PC-3 (cell line): ENCODE measurements at regions not wholly inside any gene's neighbourhood (a gene's known extent, or its start where the extent isn't known, plus 50 kb on each side); places are given as distances from the start of the nearest gene placed in this dataset.
A peak's percentile ranks its signal among the peaks of the same experiment; 100 is the strongest.

Experiments used
- ATAC-seq: fragments of 200-7000 bp; cut with Tn5 transposase; 2 replicates; pipeline ENCODE4 v1.9.1; 2020; ENCODE audit warnings: mild to moderate bottlenecking, moderate library complexity
- BruUV-seq: library from RNA; stranded (reverse); fragments of 400-500 nt; replicated peaks from 2 replicates; lab custom pipeline; 2021; lab: Mats Ljungman, UMichigan
- CTCF ChIA-PET: fragments of 300-600 bp; sonication (Branson Sonifier 250); formaldehyde crosslinking; loops from one replicate; lab custom pipeline; 2022; ENCODE audit warnings: antibody characterized with exemption; lab: Charles Lee
- POLR2A ChIA-PET: fragments of 300-600 bp; sonication (Branson Sonifier 250); formaldehyde crosslinking; loops from one replicate; lab custom pipeline; 2022; ENCODE audit warnings: antibody characterized with exemption; ENCODE audit not compliant: unreplicated experiment; lab: Charles Lee
- DNase-seq: peaks from one replicate; pipeline ENCODE4 v3.0.0-alpha.2; 2015
- H2AFZ ChIP-seq: fragments of 300-600 bp; sonication (generic); 2 replicates; pipeline ENCODE4 v1.6.0; 2016; ENCODE audit warnings: antibody characterized with exemption, low read length
- H3F3A ChIP-seq: fragments of 300-600 bp; sonication (generic); one replicate; pipeline ENCODE4 v1.6.0; 2017; ENCODE audit warnings: antibody characterized with exemption, low read length, control low read depth, mild to moderate bottlenecking; ENCODE audit not compliant: unreplicated experiment
- H3K27ac ChIP-seq: fragments of 300-600 bp; sonication (generic); 2 replicates; pipeline ENCODE4 v1.5.1; 2016; ENCODE audit warnings: mild to moderate bottlenecking, low read length
- H3K27me3 ChIP-seq: fragments of 300-600 bp; sonication (generic); 2 replicates; pipeline ENCODE4 v1.6.1; 2016; ENCODE audit warnings: low read length, mixed read lengths
- H3K36me3 ChIP-seq: fragments of 300-600 bp; sonication (generic); 2 replicates; pipeline ENCODE4 v1.6.1; 2016; ENCODE audit warnings: low read depth, mixed run types, low read length, mixed read lengths
- H3K4me1 ChIP-seq: fragments of 300-600 bp; sonication (generic); 2 replicates; pipeline ENCODE4 v1.5.1; 2016; ENCODE audit warnings: low read length; ENCODE audit not compliant: insufficient read depth
- H3K4me2 ChIP-seq: fragments of 300-600 bp; sonication (generic); 2 replicates; pipeline ENCODE4 v1.6.0; 2016; ENCODE audit warnings: low read length
- H3K4me3 ChIP-seq: fragments of 300-600 bp; sonication (generic); 2 replicates; pipeline ENCODE4 v1.5.1; 2016; ENCODE audit warnings: mild to moderate bottlenecking, low read length, mixed read lengths
- H3K79me2 ChIP-seq: fragments of 300-600 bp; sonication (generic); 2 replicates; pipeline ENCODE4 v1.6.1; 2017; ENCODE audit warnings: low read length, mixed read lengths
- H3K9ac ChIP-seq: fragments of 300-600 bp; sonication (generic); 2 replicates; pipeline ENCODE4 v1.6.0; 2016; ENCODE audit warnings: mild to moderate bottlenecking, low read length
- H3K9me2 ChIP-seq: fragments of 300-600 bp; sonication (generic); replicated peaks from 2 replicates; pipeline ENCODE4 v1.6.1; 2016; ENCODE audit warnings: mixed run types, low read length, mixed read lengths
- H3K9me3 ChIP-seq: fragments of 300-600 bp; sonication (generic); 2 replicates; pipeline ENCODE4 v1.6.1; 2016; ENCODE audit warnings: low read length, mixed read lengths
- H4K20me1 ChIP-seq: fragments of 300-600 bp; sonication (generic); 2 replicates; pipeline ENCODE4 v1.6.1; 2016; ENCODE audit warnings: low read length, mixed read lengths
- EZH2 ChIP-seq: fragments of 300-600 bp; sonication (generic); IDR thresholded peaks from one replicate; pipeline ENCODE4 v1.6.1; 2017; ENCODE audit warnings: antibody characterized with exemption, mild to moderate bottlenecking, low read length; ENCODE audit not compliant: unreplicated experiment
- EZH2phosphoT487 ChIP-seq: fragments of 300-600 bp; sonication (generic); IDR thresholded peaks from 2 replicates; pipeline ENCODE4 v1.6.1; 2018; ENCODE audit warnings: mild to moderate bottlenecking, antibody characterized with exemption, low read length, borderline replicate concordance
- intact Hi-C: fragments of 100-400 bp; cut with micrococcal nuclease; formaldehyde crosslinking; loops from 2 replicates; pipeline ENCODE4 v1.9.0; 2023
- TF ChIP-seq, protein P1 (sequence below): fragments of 300-600 bp; sonication (generic); conservative IDR thresholded peaks from 2 replicates; pipeline ENCODE4 v1.5.1; 2017; ENCODE audit warnings: antibody characterized with exemption, low read depth, mild to moderate bottlenecking, low read length

DNA sequence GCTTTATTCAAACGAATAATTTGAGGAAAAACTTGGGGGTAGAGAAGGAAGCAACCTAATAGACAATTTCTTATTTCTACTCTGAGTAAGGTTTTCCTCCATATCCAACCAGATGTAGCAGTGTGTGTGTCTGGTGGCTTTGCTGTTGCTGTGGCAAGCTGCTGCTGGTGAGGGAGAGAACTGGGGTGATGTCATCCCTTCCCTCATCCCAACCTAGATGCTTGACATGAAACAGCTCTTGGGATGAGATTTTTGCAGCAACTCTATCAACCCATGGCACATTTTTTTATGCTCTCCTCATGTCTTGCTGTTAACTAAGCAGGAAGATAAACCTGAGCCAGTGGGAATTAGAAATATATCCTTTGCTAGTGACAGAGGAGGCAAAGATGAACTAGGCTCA, 135.8 kb downstream of the PCSK1 start:
- POLR2A ChIA-PET, result no interaction called here
- H3K4me2 ChIP-seq, result no peak overlapping the region
- H3K27me3 ChIP-seq, result no peaks in the 10 kb centered on the region
- no peaks in the 10 kb centered on the region for H3K9me2 ChIP-seq
- CTCF ChIA-PET, result no interaction called here
- no peak overlapping the region for H2AFZ ChIP-seq
- no peak overlapping the region for H3K4me3 ChIP-seq
- no peaks in the 10 kb centered on the region for H3K9me3 ChIP-seq
- DNase-seq, result no peak
- no peaks in the 10 kb centered on the region for H3K36me3 ChIP-seq
- H3K27ac ChIP-seq, result no peak overlapping the region
- intact Hi-C loops, result no loop called here
- no peaks in the 10 kb centered on the region for H3K79me2 ChIP-seq
- H3K9ac ChIP-seq, result no peak overlapping the region
- no peak for TF ChIP-seq EZH2
- TF ChIP-seq EZH2phosphoT487, result no peak
- TF ChIP-seq, protein P1, sequence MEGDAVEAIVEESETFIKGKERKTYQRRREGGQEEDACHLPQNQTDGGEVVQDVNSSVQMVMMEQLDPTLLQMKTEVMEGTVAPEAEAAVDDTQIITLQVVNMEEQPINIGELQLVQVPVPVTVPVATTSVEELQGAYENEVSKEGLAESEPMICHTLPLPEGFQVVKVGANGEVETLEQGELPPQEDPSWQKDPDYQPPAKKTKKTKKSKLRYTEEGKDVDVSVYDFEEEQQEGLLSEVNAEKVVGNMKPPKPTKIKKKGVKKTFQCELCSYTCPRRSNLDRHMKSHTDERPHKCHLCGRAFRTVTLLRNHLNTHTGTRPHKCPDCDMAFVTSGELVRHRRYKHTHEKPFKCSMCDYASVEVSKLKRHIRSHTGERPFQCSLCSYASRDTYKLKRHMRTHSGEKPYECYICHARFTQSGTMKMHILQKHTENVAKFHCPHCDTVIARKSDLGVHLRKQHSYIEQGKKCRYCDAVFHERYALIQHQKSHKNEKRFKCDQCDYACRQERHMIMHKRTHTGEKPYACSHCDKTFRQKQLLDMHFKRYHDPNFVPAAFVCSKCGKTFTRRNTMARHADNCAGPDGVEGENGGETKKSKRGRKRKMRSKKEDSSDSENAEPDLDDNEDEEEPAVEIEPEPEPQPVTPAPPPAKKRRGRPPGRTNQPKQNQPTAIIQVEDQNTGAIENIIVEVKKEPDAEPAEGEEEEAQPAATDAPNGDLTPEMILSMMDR, result no peak
- no peaks in the 10 kb centered on the region for H4K20me1 ChIP-seq
- ATAC-seq, result no peak
- H3K4me1 ChIP-seq, result peaks cover 10% of the 10 kb centered on the region
- no peaks in the 10 kb centered on the region for H3F3A ChIP-seq
- BruUV-seq, result no TSS peak

DNA sequence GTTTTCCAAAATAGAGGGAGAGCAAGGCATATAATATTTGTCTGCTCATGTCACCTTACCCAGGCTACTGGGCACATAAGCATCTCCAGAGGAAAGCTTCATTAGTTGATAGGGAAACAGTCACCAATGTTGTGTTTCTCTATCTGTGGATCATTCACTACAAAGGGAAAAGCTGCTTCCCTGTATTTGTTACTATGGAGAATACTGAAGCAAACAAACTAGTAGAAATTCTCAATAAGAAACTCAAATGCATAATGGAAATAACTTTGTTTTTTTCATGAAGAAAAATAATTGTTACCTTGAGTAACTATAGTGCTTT, 138.2 kb downstream of the PCSK1 start:
- no peak overlapping the region for H3K27ac ChIP-seq
- no peak for DNase-seq
- H4K20me1 ChIP-seq, result no peaks in the 10 kb centered on the region
- H3K9me2 ChIP-seq, result no peaks in the 10 kb centered on the region
- CTCF ChIA-PET, result interaction anchor here (0.6 kb wide), 1 partner anchor 35 kb away, joined by 4 read pairs; no protein-coding TSS in a partner anchor
- H3K4me1 ChIP-seq, result peaks cover 10% of the 10 kb centered on the region
- H3K79me2 ChIP-seq, result no peaks in the 10 kb centered on the region
- no peaks in the 10 kb centered on the region for H3K27me3 ChIP-seq
- H3K4me2 ChIP-seq, result 0 out of 2 replicates have a peak overlapping the region, but pooled peaks have one; percentile 54
- no peak for ATAC-seq
- TF ChIP-seq EZH2phosphoT487, result no peak
- TF ChIP-seq, protein P1, result no peak
- no TSS peak for BruUV-seq
- no peak overlapping the region for H3K4me3 ChIP-seq
- H2AFZ ChIP-seq, result no peak overlapping the region
- POLR2A ChIA-PET, result no interaction called here
- no peaks in the 10 kb centered on the region for H3K9me3 ChIP-seq
- intact Hi-C loops, result no loop called here
- no peak overlapping the region for H3K9ac ChIP-seq
- no peaks in the 10 kb centered on the region for H3F3A ChIP-seq
- H3K36me3 ChIP-seq, result no peaks in the 10 kb centered on the region

GRCh38 chr5:96293966-96294883, 138.8 kb downstream of the PCSK1 start:
- intact Hi-C loops, result no loop called here

More at GRCh38 chr5:96293966-96294883, 138.8 kb downstream of the PCSK1 start:
- peak overlapping the region; percentile 68 for H3K27ac ChIP-seq
- ChIA-PET POLR2A (interaction anchor here (0.5 kb wide), 2 partner anchors 30 to 514 kb away, joined by 3 to 24 read pairs; no protein-coding TSS in a partner anchor), CTCF (interaction anchor here (0.6 kb wide), 2 partner anchors 36 to 229 kb away, joined by 4 to 7 read pairs; no protein-coding TSS in a partner anchor)
- no peak overlapping the region for H2AFZ ChIP-seq
- ATAC-seq (peak; percentile 89), DNase-seq (peak; percentile 61)
- TF ChIP-seq EZH2phosphoT487 (no peak), EZH2 (no peak)
- TF ChIP-seq, protein P1, result no peak
- H3K9me2 ChIP-seq, result no peaks in the 10 kb centered on the region
- no peaks in the 10 kb centered on the region for H3F3A ChIP-seq
- no peak overlapping the region for H3K4me3 ChIP-seq
- no peaks in the 10 kb centered on the region for H3K9me3 ChIP-seq
- H3K9ac ChIP-seq, result no peak overlapping the region
- H3K4me2 ChIP-seq, result peak overlapping the region; percentile 54
- H3K79me2 ChIP-seq, result no peaks in the 10 kb centered on the region
- no TSS peak for BruUV-seq
- H3K27me3 ChIP-seq, result no peaks in the 10 kb centered on the region
- peaks cover 10% of the 10 kb centered on the region for H3K4me1 ChIP-seq
- H4K20me1 ChIP-seq, result no peaks in the 10 kb centered on the region
- H3K36me3 ChIP-seq, result no peaks in the 10 kb centered on the region
